Hypothalamus (tissue), 51 donors: ENCODE measurements at regions not wholly inside any gene's neighbourhood (a gene's known extent, or its start where the extent isn't known, plus 50 kb on each side); places are given as distances from the start of the nearest gene placed in this dataset.
"Not testable (repeated sequence)": the region's sequence is repeated elsewhere in the genome, so short reads cannot be mapped to it uniquely, and the experiment has no call there.

Source experiments
- DNase-seq, 51 donors: peaks; one replicate each; lab custom pipeline; 2025; lab: John Stamatoyannopoulos, UW

- DNase-seq, result not testable (repeated sequence)
Observed at GRCh38 chr7:145805496-145805895, 311.1 kb upstream of the CNTNAP2 start.

- DNase-seq, result no peak
Observed at GRCh38 chr7:145797507-145797906, 319.1 kb upstream of the CNTNAP2 start.

- no peak for DNase-seq
Observed at GRCh38 chr7:145795132-145795531, 321.5 kb upstream of the CNTNAP2 start.

- no peak for DNase-seq
Observed at GRCh38 chr7:145784809-145785780, 331.5 kb upstream of the CNTNAP2 start.

- not testable (repeated sequence) for DNase-seq
Observed at GRCh38 chr7:145781388-145781787, 335.2 kb upstream of the CNTNAP2 start.

GRCh38 chr7:145779140-145779539 is 337.5 kb upstream of the CNTNAP2 start:
- no peak for DNase-seq

- DNase-seq, result no peak
Observed at GRCh38 chr7:145774777-145775176, 341.8 kb upstream of the CNTNAP2 start.

- DNase-seq, result no peak
Observed at GRCh38 chr7:145753004-145753403, 363.6 kb upstream of the CNTNAP2 start.

- DNase-seq, result no peak
Observed at GRCh38 chr7:145737617-145738016, 379.0 kb upstream of the CNTNAP2 start.

GRCh38 chr7:145735061-145735460 is 381.5 kb upstream of the CNTNAP2 start:
- no peak for DNase-seq

- DNase-seq, result no peak
Observed at GRCh38 chr7:145732521-145732920, 384.1 kb upstream of the CNTNAP2 start.

GRCh38 chr7:145729691-145730090 is 386.9 kb upstream of the CNTNAP2 start:
- no peak for DNase-seq

- no peak for DNase-seq
Observed at GRCh38 chr7:145718129-145718528, 398.5 kb upstream of the CNTNAP2 start.

- DNase-seq, result no peak
Observed at GRCh38 chr7:145700488-145700887, 416.1 kb upstream of the CNTNAP2 start.

- DNase-seq, result no peak
Observed at GRCh38 chr7:145698526-145699262, 417.9 kb upstream of the CNTNAP2 start.

GRCh38 chr7:145697412-145698107 is 419.0 kb upstream of the CNTNAP2 start:
- DNase-seq, result not testable (repeated sequence)

GRCh38 chr7:145696071-145696470 is 420.5 kb upstream of the CNTNAP2 start:
- DNase-seq, result no peak

- no peak for DNase-seq
Observed at GRCh38 chr7:145692237-145692950, 424.2 kb upstream of the CNTNAP2 start.

GRCh38 chr7:145691377-145691914 is 425.2 kb upstream of the CNTNAP2 start:
- DNase-seq, result no peak

GRCh38 chr7:145681646-145682045 is 435.0 kb upstream of the CNTNAP2 start:
- DNase-seq, result no peak
